Neural cell (in vitro differentiated cells): ENCODE measurements at regions not wholly inside any gene's neighbourhood (a gene's known extent, or its start where the extent isn't known, plus 50 kb on each side); places are given as distances from the start of the nearest gene placed in this dataset.

Source experiments
- CTCF ChIP-seq: fragments of 450-650 bp; IDR thresholded peaks from 2 replicates; pipeline ENCODE4 v1.5.1; 2014; ENCODE audit warnings: antibody characterized with exemption, mild to moderate bottlenecking, moderate library complexity; ENCODE audit not compliant: poor library complexity, severe bottlenecking
- EP300 ChIP-seq: fragments of 450-650 bp; conservative IDR thresholded peaks from 2 replicates; pipeline ENCODE4 v1.6.1; 2014; ENCODE audit warnings: antibody characterized with exemption, mild to moderate bottlenecking, moderate library complexity; ENCODE audit not compliant: poor library complexity, severe bottlenecking
- EZH2 ChIP-seq: fragments of 200-600, 300-800 bp; shearing (Covaris generic), sonication (generic); IDR thresholded peaks from 2 replicates; pipeline ENCODE4 v1.6.1; 2014; ENCODE audit warnings: antibody characterized with exemption, low read length, borderline replicate concordance, mild to moderate bottlenecking; ENCODE audit not compliant: insufficient read depth, poor library complexity, severe bottlenecking
- MXI1 ChIP-seq: fragments of 450-650 bp; conservative IDR thresholded peaks from 2 replicates; pipeline ENCODE4 v1.6.1; 2014; ENCODE audit warnings: antibody characterized with exemption, mild to moderate bottlenecking; ENCODE audit not compliant: poor library complexity, severe bottlenecking
- POLR2AphosphoS5 ChIP-seq: IDR thresholded peaks from 2 replicates; pipeline ENCODE4 v1.6.1; 2012
- RAD21 ChIP-seq: fragments of 450-650 bp; conservative IDR thresholded peaks from 2 replicates; pipeline ENCODE4 v1.6.1; 2014; ENCODE audit warnings: antibody characterized with exemption, mild to moderate bottlenecking, moderate library complexity
- SMC3 ChIP-seq: fragments of 450-650 bp; conservative IDR thresholded peaks from 2 replicates; pipeline ENCODE4 v1.6.1; 2014; ENCODE audit warnings: antibody characterized with exemption, mild to moderate bottlenecking, moderate library complexity; ENCODE audit not compliant: poor library complexity
- TAF1 ChIP-seq: IDR thresholded peaks from 2 replicates; pipeline ENCODE4 v1.6.1; 2012; ENCODE audit warnings: low read depth

- TF ChIP-seq CTCF (no peak), RAD21 (no peak), EP300 (no peak), TAF1 (no peak), SMC3 (no peak), POLR2AphosphoS5 (no peak), MXI1 (no peak), EZH2 (no peak)
These were observed 190.6 kb downstream of the CEP135 start for GRCh38 chr4:56139241-56139827.
